K562 (cell line): ENCODE measurements at regions not wholly inside any gene's neighbourhood (a gene's known extent, or its start where the extent isn't known, plus 50 kb on each side); places are given as distances from the start of the nearest gene placed in this dataset.
"Not testable (repeated sequence)": the region's sequence is repeated elsewhere in the genome, so short reads cannot be mapped to it uniquely, and the experiment has no call there.

Source experiments
- ARID1B ChIP-seq: fragments of 450-650 bp; IDR thresholded peaks from 2 replicates; pipeline ENCODE4 v1.6.1; 2016; ENCODE audit warnings: antibody characterized with exemption, mild to moderate bottlenecking, inconsistent platforms
- ATF4 ChIP-seq: fragments of 450-650 bp; formaldehyde crosslinking; IDR thresholded peaks from 2 replicates; pipeline ENCODE4 v1.4.0; 2022; ENCODE audit warnings: mild to moderate bottlenecking, moderate library complexity
- ATF7 ChIP-seq: fragments of 450-650 bp; IDR thresholded peaks from 2 replicates; pipeline ENCODE4 v1.7.1; 2014; ENCODE audit warnings: mild to moderate bottlenecking, moderate library complexity
- CEBPG ChIP-seq, 3 experiments: fragments of 200-800 bp in 1 of 3; sonication (Bioruptor generic) in 1 of 3; sonication (generic) in 1 of 3; formaldehyde crosslinking in 1 of 3; IDR thresholded peaks in 2 of 3; conservative IDR thresholded peaks in 1 of 3; 2 replicates each; pipeline versions ENCODE4 v1.6.1 to v1.8.0; 2016 to 2022; ENCODE audit warnings: missing compliant biosample characterization in 2 of 3, missing genetic modification characterization in 2 of 3, mild to moderate bottlenecking in 1 of 3, missing genetic modification reagents in 1 of 3
- CREM ChIP-seq: IDR thresholded peaks from 2 replicates; pipeline ENCODE4 v1.6.1; 2014; ENCODE audit warnings: antibody characterized with exemption, low read depth
- CTBP1 ChIP-seq: fragments of 450-650 bp; IDR thresholded peaks from 2 replicates; pipeline ENCODE4 v1.6.1; 2016; ENCODE audit warnings: borderline replicate concordance
- CXXC5 ChIP-seq: fragments of 250-450 bp; sonication (Bioruptor Pico); IDR thresholded peaks from 2 replicates; pipeline ENCODE4 v1.8.0; 2022; ENCODE audit warnings: inconsistent platforms, mild to moderate bottlenecking, moderate library complexity
- FOSL1 ChIP-seq: fragments of 200-800 bp; sonication (Bioruptor generic); conservative IDR thresholded peaks from 2 replicates; pipeline ENCODE4 v1.6.1; 2016; ENCODE audit warnings: missing genetic modification characterization, missing compliant biosample characterization
- GABPA ChIP-seq: fragments of 200-800 bp; sonication (Bioruptor generic); conservative IDR thresholded peaks from 2 replicates; pipeline ENCODE4 v1.6.1; 2016; ENCODE audit warnings: low read depth, missing genetic modification characterization, missing compliant biosample characterization
- L3MBTL2 ChIP-seq: fragments of 450-650 bp; IDR thresholded peaks from 2 replicates; pipeline ENCODE4 v1.6.1; 2016; ENCODE audit warnings: mild to moderate bottlenecking, moderate library complexity
- MGA ChIP-seq: fragments of 450-650 bp; IDR thresholded peaks from 2 replicates; pipeline ENCODE4 v1.6.1; 2016; ENCODE audit warnings: mild to moderate bottlenecking, moderate library complexity
- NR2C2 ChIP-seq, 2 experiments: fragments of 200-800 bp in 1 of 2; sonication (Bioruptor generic) in 1 of 2; sonication (generic) in 1 of 2; formaldehyde crosslinking in 1 of 2; IDR thresholded peaks; 2 replicates each; pipeline versions ENCODE4 v1.6.1 to v1.8.0; 2016 to 2022; ENCODE audit warnings: mild to moderate bottlenecking in 1 of 2, missing compliant biosample characterization in 1 of 2, missing genetic modification characterization in 1 of 2, missing genetic modification reagents in 1 of 2
- RNF2 ChIP-seq: sonication (generic); IDR thresholded peaks from 2 replicates; pipeline ENCODE4 v1.6.1; 2016
- TF ChIP-seq, protein P1 (sequence below): sonication (generic); formaldehyde crosslinking; IDR thresholded peaks from 2 replicates; pipeline ENCODE4 v1.9.0; 2022; ENCODE audit warnings: mild to moderate bottlenecking, missing genetic modification reagents

DNA sequence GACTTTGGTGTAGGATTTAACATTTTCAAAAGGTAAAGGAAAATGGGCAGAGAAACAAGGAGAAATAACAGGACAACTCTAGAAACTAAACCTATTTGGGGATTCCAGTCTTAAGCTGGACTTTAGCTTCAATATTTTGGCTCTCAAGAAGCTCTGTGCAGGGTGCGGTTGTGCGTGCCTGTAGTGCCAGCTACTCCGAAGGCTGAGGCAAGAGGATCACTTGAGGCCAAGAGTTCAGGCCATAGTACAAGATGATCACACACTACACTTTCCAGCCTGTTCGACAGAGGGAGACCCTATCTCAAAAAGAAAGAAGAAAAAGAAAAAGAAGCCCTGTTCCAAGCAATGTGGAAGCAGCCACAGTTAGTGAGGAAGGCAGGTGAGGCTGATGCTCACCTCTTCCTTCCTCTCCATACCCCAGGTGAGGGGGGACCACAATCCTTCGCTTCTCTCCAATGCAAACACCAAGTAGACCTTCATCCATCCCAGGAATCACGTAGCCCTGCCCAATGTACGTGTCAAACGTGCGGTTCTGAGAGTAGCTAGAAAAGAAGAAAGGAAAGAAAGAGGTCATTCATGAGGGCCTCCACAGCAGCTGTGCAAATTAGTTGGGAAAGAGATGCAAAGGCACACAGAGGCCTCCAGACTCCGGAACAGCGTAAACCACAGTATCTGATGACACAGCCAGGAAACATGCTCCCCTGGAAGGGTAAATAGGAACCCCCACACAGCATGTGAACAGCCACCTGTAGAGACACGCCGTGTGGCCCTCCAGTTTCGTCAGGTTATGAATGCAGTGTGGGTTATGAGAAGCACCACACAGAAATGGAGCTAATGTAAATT, 126.5 kb upstream of the VOPP1 start (continued):
- TF ChIP-seq CREM, result 0 out of 2 replicates have a peak, but pooled peaks have one; percentile 4
- 0 out of 2 replicates have a peak, but pooled peaks have one; percentile 12 for TF ChIP-seq FOSL1 (tag)
- TF ChIP-seq, protein P1, sequence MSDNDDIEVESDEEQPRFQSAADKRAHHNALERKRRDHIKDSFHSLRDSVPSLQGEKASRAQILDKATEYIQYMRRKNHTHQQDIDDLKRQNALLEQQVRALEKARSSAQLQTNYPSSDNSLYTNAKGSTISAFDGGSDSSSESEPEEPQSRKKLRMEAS (CRISPR knock-in tag), result 0 out of 2 replicates have a peak, but pooled peaks have one; percentile 16
- peak; percentile 79 for TF ChIP-seq L3MBTL2
- peak; percentile 16; the same call in 1 of the 2 replicates for TF ChIP-seq ATF7
- peak; percentile 74 for TF ChIP-seq CEBPG (CRISPR knock-in tag; IDR thresholded peaks at IDR 0.05)
- TF ChIP-seq CEBPG (tag; conservative IDR thresholded peaks at IDR 0.05 in 1 of 2, IDR thresholded peaks at IDR 0.05 in 1 of 2), result peak; percentile 27 to 72; a peak in 3 of 4 replicates
- TF ChIP-seq RNF2, result peak; percentile 26; the same call in 1 of the 2 replicates
- TF ChIP-seq GABPA, result peak; percentile 32; the same call in 1 of the 2 replicates
- TF ChIP-seq NR2C2 (CRISPR knock-in tag; IDR thresholded peaks at IDR 0.05), result not testable (repeated sequence)
- peak; percentile 57; the same call in 1 of the 2 replicates for TF ChIP-seq NR2C2 (tag; IDR thresholded peaks at IDR 0.05)
- 0 out of 2 replicates have a peak, but pooled peaks have one; percentile 14 for TF ChIP-seq CTBP1
- peak; percentile 51 for TF ChIP-seq CXXC5 (CRISPR knock-in tag)
- peak; percentile 79 for TF ChIP-seq ATF4 (CRISPR knock-in tag)
- TF ChIP-seq ARID1B, result peak; percentile 15; the same call in 1 of the 2 replicates
- TF ChIP-seq MGA, result peak; percentile 71
- TF ChIP-seq, all 486 proteins: peak for 23; not testable (repeated sequence) for 463
